ENCODE measurements at regions not wholly inside any gene's neighbourhood (a gene's known extent, or its start where the extent isn't known, plus 50 kb on each side); places are given as distances from the start of the nearest gene placed in this dataset.

- no peak for DNase-seq
- H3K9ac ChIP-seq (ENCODE audit: low read length) = no peak overlapping the region
- no peak overlapping the region for H3K4me3 ChIP-seq (ENCODE audit: low read length)
Observed at GRCh38 chr9:102044133-102044532, 305.7 kb upstream of the GRIN3A start.

GRCh38 chr9:102038006-102038405 lies 299.6 kb upstream of the GRIN3A start:
- Histone ChIP-seq H3K4me2 (ENCODE audit: low read depth, low read length, poor library complexity, severe bottlenecking) (no peak overlapping the region), H3K36me3 (ENCODE audit: insufficient read depth, low read length) (no peaks in the 10 kb centered on the region), H3K9ac (ENCODE audit: low read length) (no peak overlapping the region), H2AFZ (ENCODE audit: low read length) (no peak overlapping the region), H3K9me2 (replicated peaks; ENCODE audit: insufficient read depth, low read length) (no peaks in the 10 kb centered on the region), H3K79me2 (ENCODE audit: low read length) (no peaks in the 10 kb centered on the region), H4K20me1 (ENCODE audit: insufficient read depth, low read depth, low read length) (no peaks in the 10 kb centered on the region), H3K9me3 (ENCODE audit: low read length) (peaks cover 29% of the 10 kb centered on the region), H3K27ac (ENCODE audit: low read length) (no peak overlapping the region), H3K4me3 (ENCODE audit: low read length) (no peak overlapping the region), H3K4me1 (ENCODE audit: low read length) (no peaks in the 10 kb centered on the region), H3K27me3 (ENCODE audit: low read length) (no peaks in the 10 kb centered on the region)
- DNase-seq = no peak

More at GRCh38 chr9:102044133-102044532, 305.7 kb upstream of the GRIN3A start:
- no peaks in the 10 kb centered on the region for H3K9me2 ChIP-seq (replicated peaks; ENCODE audit: insufficient read depth, low read length)
- no peak overlapping the region for H3K27ac ChIP-seq (ENCODE audit: low read length)
- no peaks in the 10 kb centered on the region for H3K4me1 ChIP-seq (ENCODE audit: low read length)
- H2AFZ ChIP-seq (ENCODE audit: low read length) = no peak overlapping the region
- no peaks in the 10 kb centered on the region for H3K27me3 ChIP-seq (ENCODE audit: low read length)
- H3K9me3 ChIP-seq (ENCODE audit: low read length) = peaks cover 16% of the 10 kb centered on the region
- H4K20me1 ChIP-seq (ENCODE audit: insufficient read depth, low read depth, low read length) = no peaks in the 10 kb centered on the region
- no peaks in the 10 kb centered on the region for H3K36me3 ChIP-seq (ENCODE audit: insufficient read depth, low read length)
- H3K4me2 ChIP-seq (ENCODE audit: low read depth, low read length, poor library complexity, severe bottlenecking) = no peak overlapping the region
- H3K79me2 ChIP-seq (ENCODE audit: low read length) = no peaks in the 10 kb centered on the region

- Histone ChIP-seq H3K79me2 (ENCODE audit: low read length) (no peaks in the 10 kb centered on the region), H3K9me3 (ENCODE audit: low read length) (peaks cover 33% of the 10 kb centered on the region), H3K9ac (ENCODE audit: low read length) (no peak overlapping the region), H3K4me2 (ENCODE audit: low read depth, low read length, poor library complexity, severe bottlenecking) (no peak overlapping the region), H4K20me1 (ENCODE audit: insufficient read depth, low read depth, low read length) (no peaks in the 10 kb centered on the region), H2AFZ (ENCODE audit: low read length) (no peak overlapping the region), H3K4me3 (ENCODE audit: low read length) (no peak overlapping the region), H3K27me3 (ENCODE audit: low read length) (no peaks in the 10 kb centered on the region), H3K4me1 (ENCODE audit: low read length) (no peaks in the 10 kb centered on the region), H3K9me2 (replicated peaks; ENCODE audit: insufficient read depth, low read length) (no peaks in the 10 kb centered on the region), H3K36me3 (ENCODE audit: insufficient read depth, low read length) (no peaks in the 10 kb centered on the region), H3K27ac (ENCODE audit: low read length) (no peak overlapping the region)
- no peak for DNase-seq
Observed at GRCh38 chr9:102035929-102036328, 297.5 kb upstream of the GRIN3A start.

- Histone ChIP-seq H3K4me3 (ENCODE audit: low read length) (no peak overlapping the region), H3K79me2 (ENCODE audit: low read length) (no peaks in the 10 kb centered on the region), H3K9me2 (replicated peaks; ENCODE audit: insufficient read depth, low read length) (no peaks in the 10 kb centered on the region), H3K9me3 (ENCODE audit: low read length) (peaks cover 24% of the 10 kb centered on the region), H3K9ac (ENCODE audit: low read length) (no peak overlapping the region), H3K27me3 (ENCODE audit: low read length) (no peaks in the 10 kb centered on the region), H3K36me3 (ENCODE audit: insufficient read depth, low read length) (no peaks in the 10 kb centered on the region), H3K4me2 (ENCODE audit: low read depth, low read length, poor library complexity, severe bottlenecking) (no peak overlapping the region), H2AFZ (ENCODE audit: low read length) (no peak overlapping the region), H3K27ac (ENCODE audit: low read length) (no peak overlapping the region), H4K20me1 (ENCODE audit: insufficient read depth, low read depth, low read length) (no peaks in the 10 kb centered on the region), H3K4me1 (ENCODE audit: low read length) (no peaks in the 10 kb centered on the region)
- DNase-seq = no peak
Observed at GRCh38 chr9:102032614-102033013, 294.2 kb upstream of the GRIN3A start.

GRCh38 chr9:102000956-102001355 lies 262.5 kb upstream of the GRIN3A start:
- no peaks in the 10 kb centered on the region for H3K4me1 ChIP-seq (ENCODE audit: low read length)
- no peak overlapping the region for H3K27ac ChIP-seq (ENCODE audit: low read length)
- H3K79me2 ChIP-seq (ENCODE audit: low read length) = no peaks in the 10 kb centered on the region
- no peak overlapping the region for H3K4me2 ChIP-seq (ENCODE audit: low read depth, low read length, poor library complexity, severe bottlenecking)
- H3K9me2 ChIP-seq (replicated peaks; ENCODE audit: insufficient read depth, low read length) = no peaks in the 10 kb centered on the region
- no peaks in the 10 kb centered on the region for H3K27me3 ChIP-seq (ENCODE audit: low read length)
- no peak overlapping the region for H3K9ac ChIP-seq (ENCODE audit: low read length)
- no peak overlapping the region for H3K4me3 ChIP-seq (ENCODE audit: low read length)
- peaks cover 14% of the 10 kb centered on the region for H3K9me3 ChIP-seq (ENCODE audit: low read length)
- H4K20me1 ChIP-seq (ENCODE audit: insufficient read depth, low read depth, low read length) = no peaks in the 10 kb centered on the region
- DNase-seq = no peak
- no peak overlapping the region for H2AFZ ChIP-seq (ENCODE audit: low read length)
- H3K36me3 ChIP-seq (ENCODE audit: insufficient read depth, low read length) = no peaks in the 10 kb centered on the region

- no peak for DNase-seq
- Histone ChIP-seq H3K36me3 (ENCODE audit: insufficient read depth, low read length) (no peaks in the 10 kb centered on the region), H3K9ac (ENCODE audit: low read length) (no peak overlapping the region), H4K20me1 (ENCODE audit: insufficient read depth, low read depth, low read length) (no peaks in the 10 kb centered on the region), H3K4me2 (ENCODE audit: low read depth, low read length, poor library complexity, severe bottlenecking) (no peak overlapping the region), H2AFZ (ENCODE audit: low read length) (no peak overlapping the region), H3K79me2 (ENCODE audit: low read length) (no peaks in the 10 kb centered on the region), H3K9me2 (replicated peaks; ENCODE audit: insufficient read depth, low read length) (no peaks in the 10 kb centered on the region), H3K4me1 (ENCODE audit: low read length) (no peaks in the 10 kb centered on the region), H3K9me3 (ENCODE audit: low read length) (peaks cover 11% of the 10 kb centered on the region), H3K27ac (ENCODE audit: low read length) (no peak overlapping the region), H3K4me3 (ENCODE audit: low read length) (no peak overlapping the region), H3K27me3 (ENCODE audit: low read length) (no peaks in the 10 kb centered on the region)
Observed at GRCh38 chr9:101999441-101999840, 261.0 kb upstream of the GRIN3A start.

- Histone ChIP-seq H3K4me2 (ENCODE audit: low read depth, low read length, poor library complexity, severe bottlenecking) (no peak overlapping the region), H3K27me3 (ENCODE audit: low read length) (no peaks in the 10 kb centered on the region), H3K9ac (ENCODE audit: low read length) (no peak overlapping the region), H3K27ac (ENCODE audit: low read length) (no peak overlapping the region), H2AFZ (ENCODE audit: low read length) (no peak overlapping the region), H3K9me2 (replicated peaks; ENCODE audit: insufficient read depth, low read length) (no peaks in the 10 kb centered on the region), H3K9me3 (ENCODE audit: low read length) (peaks cover 8% of the 10 kb centered on the region; the same call in 1 of the 2 replicates), H3K79me2 (ENCODE audit: low read length) (no peaks in the 10 kb centered on the region), H3K4me1 (ENCODE audit: low read length) (no peaks in the 10 kb centered on the region), H3K36me3 (ENCODE audit: insufficient read depth, low read length) (no peaks in the 10 kb centered on the region), H4K20me1 (ENCODE audit: insufficient read depth, low read depth, low read length) (no peaks in the 10 kb centered on the region), H3K4me3 (ENCODE audit: low read length) (no peak overlapping the region)
- no peak for DNase-seq
Observed at GRCh38 chr9:101995231-101995630, 256.8 kb upstream of the GRIN3A start.

GRCh38 chr9:101993771-101994170 lies 255.3 kb upstream of the GRIN3A start:
- Histone ChIP-seq H3K27me3 (ENCODE audit: low read length) (no peaks in the 10 kb centered on the region), H3K4me2 (ENCODE audit: low read depth, low read length, poor library complexity, severe bottlenecking) (no peak overlapping the region), H3K4me1 (ENCODE audit: low read length) (no peaks in the 10 kb centered on the region)

GRCh38 chr9:101991926-101992325 lies 253.5 kb upstream of the GRIN3A start:
- Histone ChIP-seq H3K4me1 (ENCODE audit: low read length) (no peaks in the 10 kb centered on the region), H3K9me2 (replicated peaks; ENCODE audit: insufficient read depth, low read length) (no peaks in the 10 kb centered on the region), H3K4me3 (ENCODE audit: low read length) (no peak overlapping the region), H3K36me3 (ENCODE audit: insufficient read depth, low read length) (no peaks in the 10 kb centered on the region), H3K79me2 (ENCODE audit: low read length) (no peaks in the 10 kb centered on the region), H3K9me3 (ENCODE audit: low read length) (peaks cover under 1% of the 10 kb centered on the region; the same call in 1 of the 2 replicates), H3K27ac (ENCODE audit: low read length) (no peak overlapping the region), H4K20me1 (ENCODE audit: insufficient read depth, low read depth, low read length) (no peaks in the 10 kb centered on the region), H3K9ac (ENCODE audit: low read length) (no peak overlapping the region), H2AFZ (ENCODE audit: low read length) (no peak overlapping the region), H3K4me2 (ENCODE audit: low read depth, low read length, poor library complexity, severe bottlenecking) (no peak overlapping the region), H3K27me3 (ENCODE audit: low read length) (no peaks in the 10 kb centered on the region)
- DNase-seq = no peak

More at GRCh38 chr9:101993771-101994170, 255.3 kb upstream of the GRIN3A start:
- Histone ChIP-seq H3K9ac (ENCODE audit: low read length) (no peak overlapping the region), H3K79me2 (ENCODE audit: low read length) (no peaks in the 10 kb centered on the region), H3K27ac (ENCODE audit: low read length) (no peak overlapping the region), H3K9me2 (replicated peaks; ENCODE audit: insufficient read depth, low read length) (no peaks in the 10 kb centered on the region), H4K20me1 (ENCODE audit: insufficient read depth, low read depth, low read length) (no peaks in the 10 kb centered on the region), H3K9me3 (ENCODE audit: low read length) (peaks cover 7% of the 10 kb centered on the region; the same call in 1 of the 2 replicates), H3K36me3 (ENCODE audit: insufficient read depth, low read length) (no peaks in the 10 kb centered on the region), H2AFZ (ENCODE audit: low read length) (no peak overlapping the region), H3K4me3 (ENCODE audit: low read length) (no peak overlapping the region)
- no peak for DNase-seq
